ENCODE measurements at regions not wholly inside any gene's neighbourhood (a gene's known extent, or its start where the extent isn't known, plus 50 kb on each side); places are given as distances from the start of the nearest gene placed in this dataset.
A peak's percentile ranks its signal among the peaks of the same experiment; 100 is the strongest.

DNA sequence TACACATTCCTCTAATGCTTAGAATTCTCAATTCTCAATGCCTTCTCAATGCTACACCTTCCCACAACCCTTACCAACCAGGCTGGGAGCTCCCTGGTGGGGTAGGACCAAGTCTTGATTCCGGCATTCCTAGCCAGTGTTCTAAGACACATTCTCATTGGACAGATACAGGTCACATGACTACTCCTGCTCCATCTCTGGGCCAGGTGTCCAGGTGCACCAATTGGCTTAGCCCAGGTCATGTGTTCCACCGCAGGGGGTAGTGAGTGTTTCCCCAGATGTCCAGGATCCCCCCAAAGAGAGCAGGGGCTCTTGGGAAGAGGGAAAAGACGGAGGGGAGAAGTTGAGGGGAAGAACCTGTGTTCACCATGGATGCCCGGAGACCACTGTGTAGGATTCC is 58.7 kb upstream of the MLN start:
- DNase-seq = no peak

DNA sequence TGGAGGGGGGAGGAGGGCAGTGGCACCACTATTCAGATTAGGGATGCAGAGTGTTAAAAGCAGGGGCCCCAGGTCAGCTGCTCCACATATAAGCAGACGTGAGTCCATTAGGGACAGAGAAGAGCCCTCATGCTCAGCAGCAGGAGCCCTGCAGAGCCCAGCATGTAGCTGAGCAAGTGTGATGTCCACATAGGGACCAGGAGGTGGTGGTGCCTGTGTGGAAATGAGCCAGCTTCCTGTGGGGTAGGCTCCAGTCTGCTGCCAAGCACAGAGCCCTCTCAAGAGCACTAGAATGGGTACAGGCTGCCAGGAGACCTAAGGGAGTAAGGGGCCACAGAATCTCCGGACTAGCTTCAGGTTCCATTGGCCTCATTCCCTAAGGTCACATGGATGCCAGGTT is 57.9 kb upstream of the MLN start:
- DNase-seq = no peak

DNA sequence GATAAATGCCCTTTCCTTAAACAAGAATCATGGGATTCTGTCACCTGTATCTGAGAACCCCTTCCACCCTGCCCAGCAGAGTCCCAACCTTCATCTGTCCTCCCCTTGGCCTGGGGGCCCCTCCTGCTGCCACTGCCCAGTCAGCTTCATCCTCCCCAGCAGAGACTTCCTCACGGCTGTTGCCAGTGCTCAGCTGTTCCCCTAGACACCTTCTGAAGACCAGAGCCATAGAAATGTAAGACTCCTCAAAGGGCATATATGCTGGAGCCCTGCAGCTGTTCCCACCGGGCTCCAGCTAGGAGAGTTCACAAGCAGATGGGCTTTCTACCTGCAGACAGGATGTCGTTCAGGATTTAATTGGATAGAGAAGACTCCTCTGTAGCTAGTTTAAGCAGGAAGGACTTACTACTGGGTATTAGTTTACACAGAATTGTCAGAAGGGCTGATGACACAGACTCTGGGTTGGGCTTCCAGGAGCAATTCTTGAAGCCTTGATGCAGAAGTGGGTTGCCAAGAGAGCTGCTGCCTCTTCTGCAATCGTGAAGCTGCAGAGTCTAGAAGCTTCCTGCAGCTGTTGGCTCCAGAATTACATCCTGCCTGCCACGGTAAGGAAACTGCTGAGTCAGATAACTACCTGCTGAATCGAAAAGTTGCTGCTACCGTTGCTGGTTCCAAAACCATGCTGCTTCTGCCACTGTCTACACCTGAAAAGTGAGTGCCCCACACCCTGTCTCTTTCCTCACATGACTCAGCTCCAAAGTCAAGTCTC is 57.1 kb upstream of the MLN start:
- peak; percentile 62 to 95 for DNase-seq

DNA sequence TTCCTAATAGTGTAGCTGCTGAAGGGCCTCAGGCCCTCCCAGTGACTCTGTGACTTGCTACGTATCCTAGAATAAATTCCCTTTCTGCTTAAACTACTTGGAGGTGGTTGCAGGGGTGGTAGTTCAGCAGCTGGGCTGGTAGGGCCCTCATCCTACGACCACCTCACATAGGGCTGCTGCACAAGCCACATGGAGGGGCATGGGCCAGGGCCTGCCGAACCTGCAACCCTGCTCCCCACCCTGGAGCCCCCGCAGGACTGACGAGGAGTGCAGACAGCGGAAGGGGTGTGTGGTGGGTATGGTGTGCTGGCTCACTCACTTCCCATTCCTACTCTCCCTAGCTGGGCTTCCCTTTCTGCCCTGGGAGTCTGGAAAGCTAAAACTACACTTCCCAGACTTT is 56.2 kb upstream of the MLN start:
- DNase-seq = no peak

DNA sequence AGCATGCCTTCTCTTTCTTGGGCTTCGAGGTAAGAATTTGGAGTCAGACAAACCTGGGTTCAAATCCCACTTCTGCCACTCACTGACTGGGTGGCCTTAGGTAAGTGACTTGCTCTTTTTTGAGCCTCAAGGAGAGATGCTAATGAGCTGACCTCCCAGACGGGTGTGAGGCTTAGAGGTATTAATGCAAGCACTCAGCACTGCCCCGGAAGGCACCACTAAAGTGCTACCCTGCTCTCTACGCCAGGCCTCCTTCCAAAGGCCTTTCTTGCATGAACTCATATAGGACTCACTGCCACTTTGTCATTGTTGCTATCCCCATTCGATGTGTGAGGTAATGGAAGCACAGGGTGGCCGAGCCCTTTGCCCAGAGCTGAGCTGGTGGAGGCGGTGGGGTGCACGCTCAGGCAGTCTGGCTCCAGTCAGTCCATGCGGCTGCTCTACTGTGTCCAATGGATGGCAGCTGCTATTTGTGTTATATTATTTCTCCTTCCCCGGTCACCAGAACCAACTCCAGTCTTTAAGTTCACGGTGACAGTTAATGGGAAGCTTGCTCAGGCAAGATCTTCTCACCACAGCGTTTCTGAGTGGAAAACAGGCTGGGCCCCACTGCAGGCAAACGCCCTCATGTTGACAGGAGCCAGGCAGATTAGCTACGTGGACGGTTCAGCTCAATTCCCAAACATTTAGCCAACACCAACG is 55.2 kb upstream of the MLN start:
- no peak for DNase-seq

DNA sequence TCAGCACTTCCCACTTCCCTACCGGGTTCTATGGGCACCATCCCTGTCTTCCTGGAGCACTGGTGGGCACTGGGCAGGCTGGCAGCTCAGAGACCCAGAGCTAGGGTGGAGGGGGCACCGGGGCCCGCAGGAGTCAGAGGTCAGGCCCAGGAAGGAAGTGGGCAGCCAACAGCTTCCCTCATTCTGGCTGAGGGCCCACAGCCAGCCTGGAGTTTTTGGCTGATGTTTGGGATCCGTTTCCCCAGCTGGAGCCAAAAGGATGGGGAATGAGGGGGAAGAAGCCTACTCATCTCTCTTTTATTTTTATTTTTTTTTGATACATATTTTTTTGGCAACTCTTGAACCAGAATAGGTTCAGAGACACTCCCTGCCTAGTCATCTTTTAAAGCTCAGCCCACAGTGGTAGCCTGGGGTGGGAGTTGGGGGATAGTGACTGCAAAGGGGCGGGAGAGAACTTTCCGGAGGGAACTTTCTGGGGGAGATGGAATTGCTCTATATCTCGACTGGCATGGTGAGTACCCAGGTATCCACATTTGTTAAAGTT is 54.2 kb upstream of the MLN start:
- no peak for DNase-seq

DNA sequence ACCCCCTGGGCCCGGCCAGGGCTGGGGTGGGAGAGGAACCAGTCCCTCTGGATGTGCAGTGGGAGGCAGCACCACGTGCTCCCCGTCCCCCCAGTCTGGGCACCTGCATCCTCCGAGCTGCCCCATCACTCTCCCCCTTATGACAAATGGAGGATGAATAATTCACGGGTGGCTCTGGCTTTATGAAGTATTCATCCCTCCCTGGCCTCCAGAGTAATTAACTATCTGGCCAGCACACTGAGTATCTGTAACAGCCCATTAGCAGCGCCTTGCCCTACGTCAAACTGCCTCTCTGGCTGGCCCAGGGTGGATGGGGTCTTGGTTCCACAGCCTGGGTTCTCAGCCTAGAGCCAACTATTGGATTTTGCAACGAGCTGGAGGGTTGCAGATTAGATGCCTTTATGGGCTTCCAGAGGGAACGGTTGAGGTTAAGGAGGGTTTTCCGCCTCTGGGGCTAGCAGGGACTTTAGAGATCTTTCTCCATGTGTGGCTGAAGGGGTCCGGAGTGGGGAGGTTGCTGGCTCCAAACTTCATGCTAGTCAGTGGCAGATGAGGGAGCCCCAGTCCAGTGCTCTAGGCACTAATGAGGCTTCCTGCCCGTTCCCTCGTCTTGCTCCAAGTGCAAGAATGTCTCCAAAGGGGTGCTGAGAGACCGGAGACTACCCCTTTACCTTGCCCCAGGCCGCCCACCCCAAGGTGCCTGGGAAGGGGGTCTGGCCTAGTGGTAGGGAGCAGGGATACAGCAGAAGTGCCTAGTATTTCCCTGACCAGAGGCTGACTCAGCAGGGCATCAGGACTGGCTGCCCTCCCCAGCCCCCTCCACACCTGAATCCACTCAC is 53.5 kb upstream of the MLN start:
- no peak for DNase-seq

DNA sequence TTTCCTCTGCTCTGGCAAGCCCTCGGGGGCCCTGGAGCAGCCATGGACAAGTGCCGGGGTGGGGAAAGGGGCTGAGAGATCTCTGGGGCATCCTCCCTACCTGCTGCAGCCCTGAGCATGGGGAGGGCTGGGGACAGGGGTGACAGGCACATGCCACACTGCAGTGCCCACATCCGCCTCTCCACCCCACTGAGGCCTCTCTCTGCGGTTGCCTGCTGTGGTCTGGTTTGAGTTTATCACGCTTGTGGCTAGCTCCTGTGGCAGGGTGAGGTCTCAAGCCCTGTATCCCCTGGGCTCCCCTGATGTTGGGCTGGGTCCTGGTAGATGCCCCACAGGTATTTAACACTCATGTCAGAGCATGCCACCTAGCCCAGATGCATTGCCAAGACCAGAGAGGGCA is 52.9 kb upstream of the MLN start:
- DNase-seq = no peak

DNA sequence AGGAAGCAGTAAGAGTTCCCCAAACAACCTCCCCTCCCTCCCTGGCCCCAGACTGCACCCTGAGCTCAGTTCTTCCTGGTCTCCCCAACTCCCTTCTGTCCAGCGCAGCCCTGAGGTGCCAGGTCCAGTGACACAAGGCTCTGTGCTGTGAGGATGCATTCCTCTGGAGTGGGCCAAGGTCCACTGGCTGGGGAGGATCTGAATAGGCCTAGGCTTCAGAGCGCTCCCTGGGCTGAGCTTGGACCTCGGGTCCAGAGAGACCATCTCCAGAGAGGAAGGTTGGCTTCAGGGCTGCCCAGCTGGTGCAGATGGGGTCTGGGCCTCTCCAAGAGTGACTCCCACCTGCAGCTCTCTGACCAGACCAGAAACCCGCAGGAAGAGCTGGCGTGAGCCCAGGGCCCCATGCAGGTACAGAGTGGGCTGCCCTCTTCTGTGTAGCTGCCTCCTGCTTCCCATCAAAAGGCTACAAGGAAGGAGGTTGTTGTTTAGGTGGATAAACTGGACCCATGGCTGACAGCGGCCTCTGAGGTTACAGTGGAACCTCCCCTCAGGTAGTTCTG is 52.3 kb upstream of the MLN start:
- DNase-seq = no peak

DNA sequence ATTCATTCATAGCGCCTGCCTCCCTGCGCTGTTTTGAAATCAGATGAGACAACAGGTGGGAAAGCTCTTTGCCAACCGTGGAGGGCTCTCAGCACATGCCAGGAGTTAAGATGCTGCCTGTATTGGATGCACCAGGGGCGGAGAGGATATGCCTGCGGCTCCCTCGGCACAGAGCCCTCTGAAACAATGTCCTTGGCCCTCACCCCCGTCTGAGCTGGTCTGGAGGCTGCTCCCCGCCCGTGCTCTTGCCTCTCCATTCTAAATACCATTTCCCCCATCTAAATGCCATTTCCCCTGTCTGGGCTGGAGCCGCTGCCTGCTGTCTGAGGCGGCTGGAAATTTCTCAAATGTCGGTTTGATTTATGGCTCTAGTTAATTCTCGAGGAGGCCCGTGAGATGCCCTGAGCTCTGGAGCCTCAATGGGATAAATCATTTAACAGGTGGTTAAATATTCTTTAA is 50.8 kb upstream of the MLN start:
- DNase-seq = peak; percentile 86 to 87

DNA sequence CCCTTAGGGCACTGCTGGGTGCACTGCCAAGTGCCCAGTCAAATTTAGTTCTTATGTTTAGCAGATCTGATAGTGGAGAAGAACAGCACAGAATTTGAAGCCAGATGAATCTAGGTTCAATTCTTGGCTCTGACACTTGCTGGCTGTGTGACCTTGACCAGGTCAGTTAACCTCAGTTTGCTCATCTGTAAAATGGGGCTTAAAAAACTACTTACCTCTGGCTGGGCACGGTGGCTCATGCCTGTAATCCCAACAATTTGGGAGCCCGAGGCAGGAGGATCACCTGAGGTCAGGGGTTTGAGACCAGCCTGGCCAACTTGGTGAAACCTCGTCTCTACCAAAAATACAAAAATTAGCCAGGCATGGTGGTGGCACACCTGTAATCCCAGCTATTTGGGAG is 49.9 kb upstream of the MLN start:
- DNase-seq = no peak

All from NCI-H524 (cell line).